ENCODE measurements at regions not wholly inside any gene's neighbourhood (a gene's known extent, or its start where the extent isn't known, plus 50 kb on each side); places are given as distances from the start of the nearest gene placed in this dataset.

DNA sequence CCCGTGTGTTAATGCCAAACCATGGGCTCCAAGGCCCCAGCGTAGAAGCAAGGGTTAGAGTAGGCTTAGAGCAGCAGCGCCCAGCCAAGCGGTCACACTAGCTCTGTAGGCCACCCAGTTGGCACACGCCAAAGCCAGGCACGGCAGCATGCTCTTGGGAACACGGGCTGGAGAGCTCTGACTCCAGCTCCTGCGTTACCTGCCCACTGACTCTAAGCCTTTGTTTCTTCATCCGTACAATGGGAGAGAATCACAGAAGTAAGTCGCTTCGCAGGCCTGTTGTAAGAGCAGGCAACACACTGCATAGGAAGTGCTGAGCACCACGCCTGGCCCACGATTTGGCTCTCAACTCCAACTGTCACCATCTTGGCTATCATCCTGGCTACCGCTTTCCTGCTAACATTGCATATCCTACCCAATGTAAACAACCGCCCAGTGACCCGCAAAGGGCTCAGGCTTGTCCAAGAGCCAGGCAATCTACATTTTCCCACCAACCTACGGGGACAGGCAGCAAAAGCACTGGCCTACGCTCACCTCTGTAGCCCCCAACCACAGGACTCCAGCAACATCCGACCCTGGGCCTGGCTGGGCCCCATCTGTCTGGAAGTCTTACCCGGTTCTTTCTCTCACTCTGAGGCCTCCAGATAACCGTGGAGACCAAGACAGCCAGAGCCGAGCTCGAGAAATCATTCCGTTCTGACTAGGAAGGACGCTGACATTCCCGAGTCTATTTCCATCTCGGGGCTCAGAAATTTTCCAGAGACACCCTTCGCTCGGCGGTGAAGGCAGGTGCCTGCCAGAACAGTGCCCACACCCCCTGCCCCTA lies 91.5 kb upstream of the ZNF507 start:
- no peaks in the 10 kb centered on the region for H3K27me3 ChIP-seq (ENCODE audit: low read depth, low read length)

GRCh38 chr19:32254509-32254890 lies 90.9 kb upstream of the ZNF507 start:
- Histone ChIP-seq H2AFZ (ENCODE audit: low read depth, low read length) (no peak overlapping the region), H4K20me1 (ENCODE audit: insufficient read depth, low read length) (no peaks in the 10 kb centered on the region), H3K4me2 (ENCODE audit: low read length) (no peak overlapping the region), H3K9ac (ENCODE audit: low read length) (no peak overlapping the region), H3K4me1 (ENCODE audit: low read length) (no peaks in the 10 kb centered on the region), H3K79me2 (ENCODE audit: low read length) (no peaks in the 10 kb centered on the region), H3K9me3 (ENCODE audit: insufficient read depth, low read length) (no peaks in the 10 kb centered on the region), H3K36me3 (replicated peaks; ENCODE audit: low read depth, low read length) (no peaks in the 10 kb centered on the region), H3K4me3 (ENCODE audit: low read length) (no peak overlapping the region), H3K27me3 (ENCODE audit: low read depth, low read length) (no peaks in the 10 kb centered on the region), H3K27ac (ENCODE audit: low read length) (no peak overlapping the region)
- TF ChIP-seq, protein P1, sequence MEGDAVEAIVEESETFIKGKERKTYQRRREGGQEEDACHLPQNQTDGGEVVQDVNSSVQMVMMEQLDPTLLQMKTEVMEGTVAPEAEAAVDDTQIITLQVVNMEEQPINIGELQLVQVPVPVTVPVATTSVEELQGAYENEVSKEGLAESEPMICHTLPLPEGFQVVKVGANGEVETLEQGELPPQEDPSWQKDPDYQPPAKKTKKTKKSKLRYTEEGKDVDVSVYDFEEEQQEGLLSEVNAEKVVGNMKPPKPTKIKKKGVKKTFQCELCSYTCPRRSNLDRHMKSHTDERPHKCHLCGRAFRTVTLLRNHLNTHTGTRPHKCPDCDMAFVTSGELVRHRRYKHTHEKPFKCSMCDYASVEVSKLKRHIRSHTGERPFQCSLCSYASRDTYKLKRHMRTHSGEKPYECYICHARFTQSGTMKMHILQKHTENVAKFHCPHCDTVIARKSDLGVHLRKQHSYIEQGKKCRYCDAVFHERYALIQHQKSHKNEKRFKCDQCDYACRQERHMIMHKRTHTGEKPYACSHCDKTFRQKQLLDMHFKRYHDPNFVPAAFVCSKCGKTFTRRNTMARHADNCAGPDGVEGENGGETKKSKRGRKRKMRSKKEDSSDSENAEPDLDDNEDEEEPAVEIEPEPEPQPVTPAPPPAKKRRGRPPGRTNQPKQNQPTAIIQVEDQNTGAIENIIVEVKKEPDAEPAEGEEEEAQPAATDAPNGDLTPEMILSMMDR (IDR thresholded peaks at IDR 0.05; ENCODE audit: low read depth, low read length) = no peak
- TF ChIP-seq EZH2phosphoT487 (IDR thresholded peaks at IDR 0.05; ENCODE audit: low read depth) = no peak

More for the DNA sequence above, 91.5 kb upstream of the ZNF507 start:
- no peaks in the 10 kb centered on the region for H4K20me1 ChIP-seq (ENCODE audit: insufficient read depth, low read length)
- H3K4me2 ChIP-seq (ENCODE audit: low read length) = no peak overlapping the region
- no peaks in the 10 kb centered on the region for H3K79me2 ChIP-seq (ENCODE audit: low read length)
- no peak overlapping the region for H3K9ac ChIP-seq (ENCODE audit: low read length)
- no peaks in the 10 kb centered on the region for H3K36me3 ChIP-seq (replicated peaks; ENCODE audit: low read depth, low read length)
- no peaks in the 10 kb centered on the region for H3K4me1 ChIP-seq (ENCODE audit: low read length)
- no peak overlapping the region for H2AFZ ChIP-seq (ENCODE audit: low read depth, low read length)
- no peaks in the 10 kb centered on the region for H3K9me3 ChIP-seq (ENCODE audit: insufficient read depth, low read length)
- no peak overlapping the region for H3K27ac ChIP-seq (ENCODE audit: low read length)
- H3K4me3 ChIP-seq (ENCODE audit: low read length) = no peak overlapping the region
- TF ChIP-seq EZH2phosphoT487 (IDR thresholded peaks at IDR 0.05; ENCODE audit: low read depth) = no peak
- TF ChIP-seq, protein P1 (IDR thresholded peaks at IDR 0.05; ENCODE audit: low read depth, low read length) = no peak

DNA sequence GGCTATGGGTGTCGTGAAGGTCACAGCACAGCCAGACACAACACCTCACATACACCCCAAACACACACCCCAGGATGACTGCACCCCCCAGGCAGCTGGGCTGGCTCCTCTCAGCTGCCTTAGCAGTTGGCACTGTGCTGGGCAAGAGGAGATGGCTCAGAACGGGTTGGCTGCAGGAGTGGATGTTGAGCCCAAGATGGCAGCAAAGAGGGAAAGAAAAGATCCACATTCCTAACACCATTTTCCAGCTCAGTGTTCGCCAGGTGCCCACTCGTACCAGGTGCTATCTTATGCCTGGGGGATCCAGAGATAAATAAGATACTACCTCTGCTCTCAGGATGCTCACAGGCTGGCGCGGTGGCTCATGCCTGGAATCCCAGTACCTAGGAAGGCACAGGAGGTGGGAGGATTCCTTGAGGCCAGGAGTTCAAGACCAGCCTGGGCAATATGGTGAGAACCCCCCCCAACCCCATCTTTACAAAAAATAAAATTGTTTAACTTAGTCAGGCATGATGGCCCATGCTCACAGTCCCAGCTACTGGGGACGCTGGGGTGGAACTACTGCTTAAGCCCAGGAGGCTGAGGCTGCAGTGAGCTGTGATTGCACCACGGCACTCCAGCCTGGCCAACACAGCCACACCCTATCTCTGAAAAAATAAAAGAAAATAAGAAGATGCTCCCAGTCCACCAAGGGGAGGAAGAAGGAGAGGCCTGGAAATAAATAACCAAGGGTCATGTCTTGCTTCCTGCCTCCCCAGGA lies 89.7 kb upstream of the ZNF507 start:
- H3K79me2 ChIP-seq (ENCODE audit: low read length) = no peaks in the 10 kb centered on the region
- H3K9me3 ChIP-seq (ENCODE audit: insufficient read depth, low read length) = no peaks in the 10 kb centered on the region
- TF ChIP-seq EZH2phosphoT487 (IDR thresholded peaks at IDR 0.05; ENCODE audit: low read depth) = no peak
- TF ChIP-seq, protein P1 (IDR thresholded peaks at IDR 0.05; ENCODE audit: low read depth, low read length) = no peak
- H3K27ac ChIP-seq (ENCODE audit: low read length) = no peak overlapping the region
- H3K4me1 ChIP-seq (ENCODE audit: low read length) = no peaks in the 10 kb centered on the region
- no peak overlapping the region for H3K9ac ChIP-seq (ENCODE audit: low read length)
- H4K20me1 ChIP-seq (ENCODE audit: insufficient read depth, low read length) = no peaks in the 10 kb centered on the region
- no peaks in the 10 kb centered on the region for H3K36me3 ChIP-seq (replicated peaks; ENCODE audit: low read depth, low read length)
- no peaks in the 10 kb centered on the region for H3K27me3 ChIP-seq (ENCODE audit: low read depth, low read length)
- no peak overlapping the region for H2AFZ ChIP-seq (ENCODE audit: low read depth, low read length)
- H3K4me2 ChIP-seq (ENCODE audit: low read length) = no peak overlapping the region
- H3K4me3 ChIP-seq (ENCODE audit: low read length) = no peak overlapping the region

GRCh38 chr19:32256341-32256975 lies 89.0 kb upstream of the ZNF507 start:
- Histone ChIP-seq H3K4me2 (ENCODE audit: low read length) (no peak overlapping the region), H3K4me3 (ENCODE audit: low read length) (no peak overlapping the region), H3K9me3 (ENCODE audit: insufficient read depth, low read length) (no peaks in the 10 kb centered on the region), H4K20me1 (ENCODE audit: insufficient read depth, low read length) (no peaks in the 10 kb centered on the region), H3K27ac (ENCODE audit: low read length) (no peak overlapping the region), H3K79me2 (ENCODE audit: low read length) (no peaks in the 10 kb centered on the region), H3K36me3 (replicated peaks; ENCODE audit: low read depth, low read length) (no peaks in the 10 kb centered on the region), H3K27me3 (ENCODE audit: low read depth, low read length) (no peaks in the 10 kb centered on the region), H3K4me1 (ENCODE audit: low read length) (no peaks in the 10 kb centered on the region), H2AFZ (ENCODE audit: low read depth, low read length) (no peak overlapping the region), H3K9ac (ENCODE audit: low read length) (no peak overlapping the region)
- TF ChIP-seq EZH2phosphoT487 (IDR thresholded peaks at IDR 0.05; ENCODE audit: low read depth) = no peak
- TF ChIP-seq, protein P1 (IDR thresholded peaks at IDR 0.05; ENCODE audit: low read depth, low read length) = no peak

All from OCI-LY3 (cell line).